Muscle of leg (tissue), 3 donors: ENCODE measurements at regions not wholly inside any gene's neighbourhood (a gene's known extent, or its start where the extent isn't known, plus 50 kb on each side); places are given as distances from the start of the nearest gene placed in this dataset.
"Not testable (repeated sequence)": the region's sequence is repeated elsewhere in the genome, so short reads cannot be mapped to it uniquely, and the experiment has no call there.

Experiments used
- DNase-seq: peaks from one replicate; pipeline ENCODE4 v3.0.0; 2013
- H3K27ac ChIP-seq: one replicate; pipeline ENCODE4 v1.5.1; 2013; ENCODE audit warnings: mild to moderate bottlenecking, low read length, control low read depth
- H3K27me3 ChIP-seq: one replicate; pipeline ENCODE4 v1.6.1; 2013; ENCODE audit warnings: low read length; ENCODE audit not compliant: control insufficient read depth, insufficient read depth
- H3K36me3 ChIP-seq: one replicate; pipeline ENCODE4 v1.6.1; 2013; ENCODE audit warnings: low read length; ENCODE audit not compliant: control insufficient read depth, insufficient read depth
- H3K4me1 ChIP-seq: one replicate; pipeline ENCODE4 v1.6.1; 2013; ENCODE audit warnings: low read length; ENCODE audit not compliant: control insufficient read depth, insufficient read depth
- H3K4me3 ChIP-seq: one replicate; pipeline ENCODE4 v1.5.1; 2013; ENCODE audit warnings: low read length, control low read depth
- H3K9me3 ChIP-seq: replicated peaks from 2 replicates; pipeline ENCODE4 v1.6.1; 2013; ENCODE audit warnings: low read depth, low read length; ENCODE audit not compliant: control insufficient read depth
- WGBS: methylation state at CpG from one replicate; pipeline ENCODE4 v1.1.5; 2013; ENCODE audit warnings: missing lambda C conversion rate; ENCODE audit not compliant: insufficient coverage; 5-methylcytosine and 5-hydroxymethylcytosine counted together

DNA sequence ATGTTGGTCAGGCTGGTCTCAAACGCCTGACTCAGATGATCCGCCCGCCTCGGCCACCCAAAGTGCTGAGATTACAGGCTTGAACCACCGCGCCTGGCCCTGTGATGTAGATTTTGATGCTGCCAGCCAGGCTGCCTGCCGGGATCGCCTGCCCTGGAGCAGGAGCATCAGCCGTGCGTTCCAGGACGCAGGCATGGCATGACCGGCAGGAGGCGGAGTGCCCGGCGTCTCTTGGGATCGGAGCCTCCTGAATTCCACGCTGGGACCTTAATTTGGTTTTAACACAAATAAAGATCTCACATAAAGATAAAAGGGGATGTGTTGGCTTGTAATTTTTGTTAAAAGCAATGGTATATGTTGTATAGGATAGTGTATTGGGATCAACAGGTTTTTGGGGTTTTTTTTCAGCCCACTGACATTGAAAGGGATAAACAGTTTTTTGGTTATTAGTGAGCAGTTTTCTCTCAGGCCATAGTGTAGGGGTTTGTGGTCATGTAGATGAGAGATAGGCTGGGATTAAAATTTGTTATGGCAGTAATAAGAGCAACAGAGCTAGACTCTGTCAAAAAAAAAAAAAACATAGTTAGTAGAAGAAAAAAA, 1406.4 kb downstream of the UQCRFS1 start:
- Histone ChIP-seq H3K4me3 (no peak overlapping the region), H3K4me1 (no peaks in the 10 kb centered on the region), H3K27ac (no peak overlapping the region), H3K27me3 (no peaks in the 10 kb centered on the region), H3K9me3 (peaks cover 11% of the 10 kb centered on the region), H3K36me3 (peaks cover 4% of the 10 kb centered on the region)
- DNase-seq: no peak
- WGBS: 90% methylated on average over 12 of the region's 17 CpGs

DNA sequence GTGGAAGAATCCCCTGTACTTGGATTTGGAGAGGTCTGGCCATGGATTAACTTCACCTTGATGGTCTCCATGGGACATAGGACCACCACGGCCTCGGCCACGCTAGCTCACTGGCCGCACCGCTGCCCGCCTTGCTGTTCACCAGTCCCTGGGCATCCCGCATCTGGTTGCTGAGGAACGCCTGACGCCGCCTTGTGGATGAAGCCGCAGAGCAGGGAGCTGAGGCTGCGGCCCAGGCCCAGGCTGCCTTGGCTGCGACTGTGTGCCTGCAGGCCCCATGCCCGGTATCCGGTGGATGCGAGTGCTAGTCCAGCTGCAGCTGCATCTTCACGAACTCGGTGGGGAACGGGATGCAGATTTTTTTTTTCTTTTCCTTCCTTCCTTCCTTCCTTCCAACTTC, 1407.1 kb downstream of the UQCRFS1 start:
- H3K27me3 ChIP-seq: no peaks in the 10 kb centered on the region
- H3K4me1 ChIP-seq: no peaks in the 10 kb centered on the region
- WGBS: 99% methylated on average over 18 of the region's 19 CpGs
- H3K4me3 ChIP-seq: no peak overlapping the region
- peaks cover 11% of the 10 kb centered on the region for H3K9me3 ChIP-seq
- peaks cover 4% of the 10 kb centered on the region for H3K36me3 ChIP-seq
- H3K27ac ChIP-seq: no peak overlapping the region
- DNase-seq: no peak

DNA sequence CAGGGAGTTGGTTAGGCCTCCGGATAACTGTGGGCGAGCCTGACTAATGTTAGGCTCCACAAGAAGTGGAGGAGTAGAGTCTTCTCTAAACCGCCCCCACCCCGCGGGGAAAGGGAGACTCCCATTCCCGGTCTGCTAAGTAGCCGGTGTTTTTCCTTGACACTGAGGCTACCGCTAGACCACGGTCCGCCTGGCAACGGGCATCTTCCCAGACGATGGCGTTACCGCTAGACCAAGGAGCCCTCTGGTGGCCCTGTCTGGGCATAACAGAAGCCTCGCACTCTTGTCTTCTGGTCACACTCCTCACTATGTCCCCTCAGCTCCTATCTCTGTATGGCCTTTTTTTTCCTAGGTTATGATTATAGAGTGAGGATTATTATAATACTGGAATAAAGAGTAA, 1410.7 kb downstream of the UQCRFS1 start:
- not testable (repeated sequence) for H3K4me1 ChIP-seq, H3K27ac ChIP-seq, H3K4me3 ChIP-seq, H3K9me3 ChIP-seq, H3K36me3 ChIP-seq, H3K27me3 ChIP-seq, DNase-seq
- WGBS: 52% methylated on average over 7 of the region's 15 CpGs

DNA sequence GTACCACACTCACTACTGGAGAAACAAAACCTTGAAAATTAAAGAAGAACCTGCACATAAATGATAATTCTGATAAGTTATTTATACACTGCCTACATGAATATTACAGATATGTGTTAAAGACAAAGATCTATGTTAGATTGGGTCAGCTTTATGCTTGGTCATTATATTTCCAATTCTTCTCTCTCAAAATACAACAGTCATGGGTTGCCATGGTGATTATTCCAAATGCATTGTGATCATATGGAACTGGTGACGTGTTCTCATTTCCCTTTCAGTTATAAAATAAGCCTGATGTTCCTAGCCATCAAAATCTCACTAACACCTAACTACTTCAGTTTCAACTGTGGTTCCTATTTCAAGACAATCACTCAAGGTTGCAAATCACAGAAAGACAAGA, 1416.4 kb downstream of the UQCRFS1 start:
- Histone ChIP-seq H3K4me3 (no peak overlapping the region), H3K4me1 (peaks cover 14% of the 10 kb centered on the region), H3K27ac (no peak overlapping the region), H3K9me3 (no peaks in the 10 kb centered on the region), H3K36me3 (no peaks in the 10 kb centered on the region), H3K27me3 (no peaks in the 10 kb centered on the region)
- no peak for DNase-seq
- WGBS: no CpG with 5 or more reads among the region's 1 CpG

DNA sequence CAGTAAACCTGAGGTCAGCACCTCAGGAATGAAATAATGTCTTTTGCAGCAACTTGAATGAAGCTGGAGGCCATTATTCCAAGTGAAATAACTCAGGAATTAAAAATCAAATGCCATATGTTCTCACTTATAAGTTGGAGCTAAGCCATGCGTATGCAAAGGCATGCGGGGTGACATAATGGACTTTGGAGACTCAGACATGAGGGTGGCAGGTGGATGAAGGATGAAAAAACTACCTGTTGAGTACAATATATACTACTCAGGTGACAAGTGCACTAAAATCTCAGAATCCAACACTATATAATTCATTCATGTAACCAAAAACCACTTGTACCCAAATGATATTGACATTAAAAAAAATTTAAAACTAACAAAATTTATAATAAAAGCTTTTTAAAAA, 1416.9 kb downstream of the UQCRFS1 start:
- H3K36me3 ChIP-seq: no peaks in the 10 kb centered on the region
- H3K27me3 ChIP-seq: no peaks in the 10 kb centered on the region
- peaks cover 14% of the 10 kb centered on the region for H3K4me1 ChIP-seq
- DNase-seq: no peak
- no peaks in the 10 kb centered on the region for H3K9me3 ChIP-seq
- no peak overlapping the region for H3K4me3 ChIP-seq
- WGBS: no CpG with 5 or more reads among the region's 2 CpGs
- no peak overlapping the region for H3K27ac ChIP-seq

DNA sequence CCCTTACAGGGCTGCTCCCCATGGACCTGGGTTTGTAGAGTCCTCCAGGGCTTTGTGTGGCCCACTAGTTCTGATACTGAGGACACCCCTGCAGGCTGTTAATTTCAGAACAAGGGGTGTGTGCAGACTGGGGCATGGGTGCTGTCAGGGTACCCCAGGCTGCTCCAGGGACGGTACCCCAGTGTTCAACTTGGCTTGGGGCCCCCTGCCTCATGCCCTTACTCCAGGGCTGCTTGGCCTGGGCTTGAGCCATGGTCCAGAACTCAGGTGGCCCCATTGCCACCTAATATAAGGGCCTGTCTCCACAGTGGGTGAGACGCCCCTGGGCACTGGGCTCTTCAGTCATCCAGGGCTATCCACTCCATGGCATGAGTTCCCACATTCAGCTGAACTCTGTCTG, 1417.6 kb downstream of the UQCRFS1 start:
- Histone ChIP-seq H3K9me3 (no peaks in the 10 kb centered on the region), H3K27ac (no peak overlapping the region), H3K4me3 (no peak overlapping the region), H3K36me3 (no peaks in the 10 kb centered on the region), H3K4me1 (peaks cover 14% of the 10 kb centered on the region), H3K27me3 (no peaks in the 10 kb centered on the region)
- no peak for DNase-seq
- WGBS: 94% methylated on average over 2 of the region's 2 CpGs

DNA sequence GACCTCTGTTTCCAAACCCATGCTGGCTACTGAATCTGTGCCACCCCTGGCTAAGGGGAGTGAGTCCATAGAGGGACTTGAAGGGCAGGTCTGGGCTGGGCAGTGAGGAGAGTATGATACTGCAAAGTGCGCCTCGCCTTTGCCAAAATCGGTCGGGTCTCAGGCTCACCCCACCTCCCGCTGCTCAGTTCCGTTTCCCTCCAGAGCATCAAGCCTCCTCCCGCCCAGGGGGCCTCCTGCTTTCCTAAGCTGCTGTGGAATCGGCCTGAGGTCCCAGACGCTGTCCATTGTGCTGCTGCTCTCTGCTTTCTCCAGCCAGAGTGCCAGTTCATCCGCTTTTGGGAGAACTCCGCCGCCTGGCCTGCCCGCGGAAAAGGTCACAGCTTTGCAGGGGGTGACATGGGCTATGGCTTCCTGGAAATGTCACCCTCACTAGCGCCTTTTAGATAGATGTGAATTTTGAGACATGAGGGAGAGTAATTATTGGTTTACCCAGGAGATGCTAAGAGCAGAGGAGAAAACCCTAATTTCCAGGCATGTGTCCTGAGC, 1418.4 kb downstream of the UQCRFS1 start:
- Histone ChIP-seq H3K27ac (peak overlapping the region; percentile 95), H3K36me3 (no peaks in the 10 kb centered on the region), H3K9me3 (no peaks in the 10 kb centered on the region), H3K27me3 (no peaks in the 10 kb centered on the region), H3K4me1 (peaks cover 14% of the 10 kb centered on the region), H3K4me3 (peak overlapping the region; percentile 88)
- 6% methylated on average over 11 of the region's 15 CpGs for WGBS
- peak; percentile 32 for DNase-seq

DNA sequence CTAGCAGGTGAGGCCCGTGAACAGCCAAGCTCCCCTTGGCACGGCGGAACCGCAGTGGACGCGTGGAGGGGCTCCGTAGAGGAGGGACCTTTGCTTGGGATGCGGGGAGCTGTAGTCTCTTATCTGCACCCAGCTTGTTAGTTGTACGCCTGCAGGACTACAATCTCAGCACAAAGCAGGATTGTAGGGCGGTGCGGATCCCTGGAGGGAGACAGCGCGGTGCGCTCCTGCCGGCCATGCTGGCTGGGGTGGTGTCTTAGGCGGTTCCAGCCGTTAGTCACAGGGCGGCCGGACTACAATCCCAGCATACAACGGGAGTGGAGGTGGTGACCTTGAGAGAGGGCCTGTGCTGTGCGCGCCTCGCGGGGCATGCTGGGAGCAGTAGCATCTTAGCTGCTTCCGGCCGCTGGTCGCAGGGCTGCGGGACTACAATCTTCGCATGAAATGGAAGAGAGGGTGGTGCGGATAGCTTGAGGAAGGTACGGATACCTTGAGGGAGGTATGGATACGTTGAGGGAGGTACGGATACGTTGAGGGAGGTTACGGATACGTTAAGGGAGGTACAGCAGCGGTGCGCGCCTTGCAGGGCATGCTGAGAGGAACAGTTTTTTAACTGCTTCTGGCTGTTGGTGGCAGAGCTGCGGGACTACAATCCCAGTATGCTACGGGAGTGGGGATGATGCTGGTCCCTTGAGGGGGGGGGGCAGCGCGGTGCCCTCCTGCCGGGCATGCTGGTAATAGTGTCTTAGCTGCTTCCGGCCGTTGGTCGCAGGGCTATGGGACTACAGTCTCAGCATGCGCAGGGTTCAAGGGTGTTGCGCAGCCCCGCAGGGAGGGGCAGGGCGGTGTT, 1419.1 kb downstream of the UQCRFS1 start:
- Histone ChIP-seq H3K36me3 (no peaks in the 10 kb centered on the region), H3K4me3 (peak overlapping the region; percentile 88), H3K27me3 (no peaks in the 10 kb centered on the region), H3K4me1 (peaks cover 14% of the 10 kb centered on the region), H3K27ac (peak overlapping the region; percentile 95), H3K9me3 (no peaks in the 10 kb centered on the region)
- WGBS: under 1% methylated on average over 48 of the region's 51 CpGs
- peak; percentile 97 for DNase-seq

DNA sequence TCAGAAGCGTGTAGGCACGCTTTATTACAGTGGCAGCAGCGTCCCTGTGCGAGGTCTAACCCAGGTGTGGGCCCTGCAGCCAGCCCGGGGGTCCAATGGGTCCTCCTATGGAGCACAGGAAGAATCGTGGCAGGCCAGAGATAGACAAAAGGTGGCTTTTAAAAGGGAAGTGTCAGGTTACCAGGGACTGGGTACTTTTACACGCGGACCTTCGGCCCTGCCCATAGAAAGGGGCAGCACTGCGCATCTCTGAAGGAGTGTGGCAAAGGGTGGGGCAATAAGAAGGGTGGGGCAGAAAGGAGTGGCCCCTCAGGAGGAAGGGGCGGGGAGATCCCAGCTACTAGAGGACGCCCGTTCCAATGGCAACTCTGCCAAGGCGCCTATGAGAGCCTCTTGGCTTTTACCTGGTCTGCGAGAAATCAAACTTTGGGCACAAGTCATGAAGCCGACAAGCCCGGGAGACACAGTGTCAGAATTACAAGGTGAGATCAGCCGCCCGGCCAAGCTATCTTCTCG, 1419.8 kb downstream of the UQCRFS1 start:
- Histone ChIP-seq H3K36me3 (no peaks in the 10 kb centered on the region), H3K4me1 (peaks cover 14% of the 10 kb centered on the region), H3K4me3 (peak overlapping the region; percentile 88), H3K27me3 (no peaks in the 10 kb centered on the region), H3K9me3 (no peaks in the 10 kb centered on the region), H3K27ac (peak overlapping the region; percentile 95)
- WGBS: under 1% methylated on average over 19 of the region's 20 CpGs
- peak; percentile 81 for DNase-seq

DNA sequence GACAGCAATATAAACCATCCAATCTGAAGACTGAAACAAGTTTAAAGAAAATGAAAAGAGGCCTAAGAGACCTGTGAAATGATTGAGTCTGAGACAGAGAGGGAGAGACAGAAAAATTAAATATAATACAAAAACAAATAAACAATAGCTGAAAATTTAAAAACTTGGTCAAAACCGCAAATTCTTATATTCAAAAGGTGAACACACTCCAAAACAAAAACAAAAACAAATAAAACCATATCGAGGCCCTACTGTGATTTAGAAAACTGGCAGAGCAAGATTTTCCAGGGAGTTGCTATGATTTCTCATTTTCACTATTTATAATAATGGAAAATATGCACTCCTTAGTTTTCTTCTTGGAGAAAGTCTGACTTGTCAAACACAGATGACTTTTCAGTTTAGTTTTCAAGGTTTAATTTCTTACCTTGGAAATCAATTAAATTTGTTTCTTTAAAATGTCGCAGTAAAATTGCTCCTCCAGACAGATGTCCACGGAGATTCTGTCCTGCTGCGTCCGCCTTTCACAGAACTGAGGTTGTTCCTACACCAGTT, 1420.3 kb downstream of the UQCRFS1 start:
- Histone ChIP-seq H3K27ac (peak overlapping the region; percentile 95), H3K36me3 (no peaks in the 10 kb centered on the region), H3K9me3 (no peaks in the 10 kb centered on the region), H3K4me1 (peaks cover 14% of the 10 kb centered on the region), H3K27me3 (no peaks in the 10 kb centered on the region), H3K4me3 (peak overlapping the region; percentile 88)
- no peak for DNase-seq
- 0% methylated on average over 4 of the region's 6 CpGs for WGBS
